Gastrocnemius medialis (tissue), 4 donors: ENCODE measurements at regions not wholly inside any gene's neighbourhood (a gene's known extent, or its start where the extent isn't known, plus 50 kb on each side); places are given as distances from the start of the nearest gene placed in this dataset.

Source experiments
- ATAC-seq, 2 donors: fragments of 150-250 bp; one replicate each; pipeline ENCODE4 v1.9.1; 2016
- DNase-seq, 2 donors: peaks; one replicate each; pipeline ENCODE4 v3.0.0-alpha.2; 2019
- H3K27ac ChIP-seq, 4 donors: fragments of 200-600 bp; sonication (generic); 1 replicate in 1 of 4; 2 replicates in 3 of 4; pipeline ENCODE4 v1.5.1; 2016 to 2018; ENCODE audit warnings: mild to moderate bottlenecking in 2 of 4, moderate library complexity in 1 of 4
- H3K27me3 ChIP-seq, 3 donors: fragments of 200-600 bp; sonication (generic) in 2 of 3; 1 replicate in 1 of 3; 2 replicates in 2 of 3; pipeline versions ENCODE4 v1.5.1 to v1.6.0; 2016 to 2019; ENCODE audit warnings: mild to moderate bottlenecking in 1 of 3, moderate library complexity in 1 of 3
- H3K36me3 ChIP-seq, 2 donors: fragments of 200-600 bp; sonication (generic) in 1 of 2; one replicate each; pipeline ENCODE4 v1.5.1; 2017 to 2018
- H3K4me1 ChIP-seq, 2 donors: fragments of 200-600 bp; sonication (generic) in 1 of 2; one replicate each; pipeline ENCODE4 v1.5.1; 2016 to 2017; ENCODE audit warnings: mild to moderate bottlenecking in 2 of 2
- H3K4me3 ChIP-seq, 4 donors: fragments of 200-600 bp; sonication (generic) in 3 of 4; 1 replicate in 1 of 4; 2 replicates in 3 of 4; pipeline ENCODE4 v1.5.1; 2016 to 2019; ENCODE audit warnings: mild to moderate bottlenecking in 2 of 4
- H3K9me3 ChIP-seq, 3 donors: fragments of 200-600 bp; sonication (generic) in 2 of 3; 1 replicate in 1 of 3; 2 replicates in 2 of 3; pipeline ENCODE4 v1.5.1; 2016 to 2019
- POLR2A ChIP-seq, 2 donors: fragments of 450-650 bp; IDR thresholded peaks; one replicate each; pipeline ENCODE4 v1.6.1; 2017; ENCODE audit warnings: antibody characterized with exemption in 2 of 2, mild to moderate bottlenecking in 2 of 2, moderate library complexity in 2 of 2
- in situ Hi-C, 4 donors: fragments of 200-750 bp; cut with MboI; loops; one replicate each; pipeline versions ENCODE4 v1.15.0 to v1.8.0; 2017; ENCODE audit warnings: low sequenced_read_pairs in 4 of 4
- intact Hi-C: fragments of 100-400 bp; cut with DNase I; formaldehyde crosslinking; loops from one replicate; pipeline ENCODE4 v1.15.1; 2023; ENCODE audit warnings: low total_unique reads
- TF ChIP-seq, protein P1 (sequence below), 5 experiments: fragments of 450-650 bp in 3 of 5; fragments of 200-600 bp in 2 of 5; sonication (generic) in 2 of 5; IDR thresholded peaks in 4 of 5; conservative IDR thresholded peaks in 1 of 5; 1 replicate in 4 of 5; 2 replicates in 1 of 5; pipeline ENCODE4 v1.5.1; 2016 to 2019; ENCODE audit warnings: antibody characterized with exemption in 5 of 5, mild to moderate bottlenecking in 3 of 5, moderate library complexity in 3 of 5

DNA sequence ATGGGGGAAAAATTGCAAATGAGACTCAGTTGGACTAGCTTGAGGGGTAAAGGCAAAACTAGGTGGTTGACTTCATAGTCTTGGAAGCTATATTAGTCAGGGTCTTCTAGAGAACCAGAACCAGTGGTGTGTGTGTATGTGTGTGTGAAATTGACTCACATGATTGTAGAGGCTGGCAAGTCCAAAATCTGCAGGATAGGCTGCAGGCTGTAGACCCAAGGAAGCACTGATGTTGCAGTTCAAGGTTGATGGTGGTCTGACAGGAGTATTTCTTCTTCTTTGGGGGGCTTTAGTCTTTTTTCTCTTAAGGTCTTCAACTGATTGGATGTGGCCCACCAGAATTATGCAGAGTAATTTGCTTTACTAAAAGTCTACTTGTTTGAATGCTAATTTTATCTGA is 217.4 kb downstream of the MANEA start:
- intact Hi-C loops (no loop called here), in situ Hi-C loops (no loop called here)
- Histone ChIP-seq H3K4me3 (no peak overlapping the region), H3K4me1 (no peaks in the 10 kb centered on the region), H3K27me3 (no peaks in the 10 kb centered on the region), H3K36me3 (no peaks in the 10 kb centered on the region), H3K9me3 (no peaks in the 10 kb centered on the region), H3K27ac (no peak overlapping the region)
- ATAC-seq: no peak
- no peak for TF ChIP-seq POLR2A (IDR thresholded peaks at IDR 0.05)
- TF ChIP-seq, protein P1, sequence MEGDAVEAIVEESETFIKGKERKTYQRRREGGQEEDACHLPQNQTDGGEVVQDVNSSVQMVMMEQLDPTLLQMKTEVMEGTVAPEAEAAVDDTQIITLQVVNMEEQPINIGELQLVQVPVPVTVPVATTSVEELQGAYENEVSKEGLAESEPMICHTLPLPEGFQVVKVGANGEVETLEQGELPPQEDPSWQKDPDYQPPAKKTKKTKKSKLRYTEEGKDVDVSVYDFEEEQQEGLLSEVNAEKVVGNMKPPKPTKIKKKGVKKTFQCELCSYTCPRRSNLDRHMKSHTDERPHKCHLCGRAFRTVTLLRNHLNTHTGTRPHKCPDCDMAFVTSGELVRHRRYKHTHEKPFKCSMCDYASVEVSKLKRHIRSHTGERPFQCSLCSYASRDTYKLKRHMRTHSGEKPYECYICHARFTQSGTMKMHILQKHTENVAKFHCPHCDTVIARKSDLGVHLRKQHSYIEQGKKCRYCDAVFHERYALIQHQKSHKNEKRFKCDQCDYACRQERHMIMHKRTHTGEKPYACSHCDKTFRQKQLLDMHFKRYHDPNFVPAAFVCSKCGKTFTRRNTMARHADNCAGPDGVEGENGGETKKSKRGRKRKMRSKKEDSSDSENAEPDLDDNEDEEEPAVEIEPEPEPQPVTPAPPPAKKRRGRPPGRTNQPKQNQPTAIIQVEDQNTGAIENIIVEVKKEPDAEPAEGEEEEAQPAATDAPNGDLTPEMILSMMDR (IDR thresholded peaks at IDR 0.05 in 4 of 5, conservative IDR thresholded peaks at IDR 0.05 in 1 of 5): no peak
- DNase-seq: no peak

DNA sequence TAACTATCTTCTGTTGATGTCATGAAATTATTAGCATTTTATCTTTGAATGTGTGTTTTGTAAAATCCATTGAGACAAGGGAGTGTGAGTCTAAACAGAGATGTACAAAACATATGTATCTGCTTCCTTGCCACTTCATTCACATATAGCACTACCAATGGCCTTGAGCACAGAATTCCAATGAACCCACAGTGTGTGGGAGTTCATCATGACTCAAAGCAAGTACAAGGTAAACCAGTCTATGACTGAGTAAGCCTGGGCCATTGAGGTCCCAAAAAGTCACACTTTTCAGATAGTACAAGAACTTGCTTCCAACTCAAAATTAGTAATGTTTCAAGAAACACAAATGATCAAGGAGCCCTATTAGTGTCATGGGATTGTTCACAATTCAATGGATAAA is 218.6 kb downstream of the MANEA start:
- Histone ChIP-seq H3K4me3 (no peak overlapping the region), H3K4me1 (no peaks in the 10 kb centered on the region), H3K9me3 (no peaks in the 10 kb centered on the region), H3K36me3 (no peaks in the 10 kb centered on the region), H3K27me3 (no peaks in the 10 kb centered on the region), H3K27ac (no peak overlapping the region)
- intact Hi-C loops (no loop called here), in situ Hi-C loops (no loop called here)
- ATAC-seq (no peak), DNase-seq (no peak)
- TF ChIP-seq, protein P1 (IDR thresholded peaks at IDR 0.05 in 4 of 5, conservative IDR thresholded peaks at IDR 0.05 in 1 of 5): no peak
- TF ChIP-seq POLR2A (IDR thresholded peaks at IDR 0.05): no peak

DNA sequence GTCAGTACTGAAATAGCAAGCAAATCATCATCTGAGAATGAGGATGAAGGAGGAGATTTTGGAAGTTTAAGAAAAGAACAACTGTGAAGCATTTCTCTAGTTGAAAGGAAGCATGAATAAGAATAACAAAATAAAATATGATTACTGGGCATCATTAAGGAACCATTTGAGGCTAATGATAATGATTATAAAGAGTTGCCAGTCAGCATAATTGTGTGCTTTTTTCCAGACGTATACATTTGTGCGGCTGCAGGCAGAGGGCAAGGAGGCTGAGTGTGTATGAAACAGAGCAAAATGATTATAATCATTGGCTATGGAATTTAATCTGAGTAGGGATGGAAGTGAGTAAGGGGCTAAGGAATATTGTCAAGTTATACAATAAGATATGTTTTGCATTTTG is 218.7 kb upstream of the FUT9 start:
- intact Hi-C loops (no loop called here), in situ Hi-C loops (no loop called here)
- TF ChIP-seq, protein P1 (IDR thresholded peaks at IDR 0.05 in 4 of 5, conservative IDR thresholded peaks at IDR 0.05 in 1 of 5): no peak
- no peak for TF ChIP-seq POLR2A (IDR thresholded peaks at IDR 0.05)
- Histone ChIP-seq H3K27me3 (no peaks in the 10 kb centered on the region), H3K36me3 (no peaks in the 10 kb centered on the region), H3K9me3 (no peaks in the 10 kb centered on the region), H3K4me1 (no peaks in the 10 kb centered on the region), H3K27ac (no peak overlapping the region), H3K4me3 (no peak overlapping the region)
- ATAC-seq (no peak), DNase-seq (no peak)

DNA sequence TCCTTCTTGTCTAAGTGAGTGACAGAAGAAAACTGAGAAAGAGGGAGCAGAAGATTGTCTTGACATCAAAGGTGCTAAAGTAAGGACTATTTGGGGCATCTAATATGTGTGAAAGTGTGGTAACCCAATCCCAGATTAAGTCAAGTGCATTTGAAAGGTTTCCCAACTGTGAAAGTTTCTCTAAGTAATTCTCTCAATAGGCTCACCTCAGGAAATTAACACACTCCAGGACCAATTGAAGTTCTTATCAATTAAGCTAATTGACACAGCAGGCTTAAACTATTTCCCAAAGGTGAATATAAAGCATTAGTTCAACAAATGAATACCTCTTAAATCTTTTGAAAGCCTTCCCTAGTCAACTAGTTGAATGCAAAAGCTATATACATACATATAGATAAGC is 212.8 kb upstream of the FUT9 start:
- intact Hi-C loops (no loop called here), in situ Hi-C loops (no loop called here)
- Histone ChIP-seq H3K9me3 (no peaks in the 10 kb centered on the region), H3K4me1 (no peaks in the 10 kb centered on the region), H3K36me3 (no peaks in the 10 kb centered on the region), H3K27ac (no peak overlapping the region), H3K27me3 (no peaks in the 10 kb centered on the region), H3K4me3 (no peak overlapping the region)
- DNase-seq: no peak
- TF ChIP-seq, protein P1 (IDR thresholded peaks at IDR 0.05 in 4 of 5, conservative IDR thresholded peaks at IDR 0.05 in 1 of 5): no peak
- ATAC-seq: no peak

DNA sequence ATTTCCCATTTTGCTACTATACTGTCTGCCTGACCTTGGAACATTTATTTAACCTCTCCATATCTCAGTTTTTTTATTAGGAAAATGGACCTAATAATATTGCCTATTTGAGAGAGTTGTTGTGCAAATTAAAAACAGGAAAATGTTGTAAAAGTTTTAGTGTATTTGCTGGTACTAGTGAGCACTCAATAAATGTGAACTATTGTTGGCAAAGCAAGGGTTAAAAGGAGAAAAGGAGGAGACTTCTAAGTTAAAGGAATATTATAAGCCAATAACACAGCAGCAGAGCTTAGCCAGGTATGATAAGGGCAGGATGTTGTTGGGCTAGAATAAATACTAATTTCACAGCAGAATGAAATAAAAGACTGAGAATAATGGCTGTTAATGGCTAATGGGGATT is 211.9 kb upstream of the FUT9 start:
- in situ Hi-C loops: no loop called here
- H3K27me3 ChIP-seq: no peaks in the 10 kb centered on the region
- no peak for DNase-seq
- H3K27ac ChIP-seq: no peak overlapping the region
- no peaks in the 10 kb centered on the region for H3K4me1 ChIP-seq
- no peak overlapping the region for H3K4me3 ChIP-seq
- H3K36me3 ChIP-seq: no peaks in the 10 kb centered on the region
- TF ChIP-seq, protein P1 (IDR thresholded peaks at IDR 0.05 in 4 of 5, conservative IDR thresholded peaks at IDR 0.05 in 1 of 5): no peak
- TF ChIP-seq POLR2A (IDR thresholded peaks at IDR 0.05): no peak
- no peaks in the 10 kb centered on the region for H3K9me3 ChIP-seq
- no peak for ATAC-seq
- intact Hi-C loops: no loop called here
